ENCODE measurements at regions not wholly inside any gene's neighbourhood (a gene's known extent, or its start where the extent isn't known, plus 50 kb on each side); places are given as distances from the start of the nearest gene placed in this dataset.

GRCh38 chr3:75082845-75083244 lies 468.4 kb upstream of the CNTN3 start:
- H3K14ac ChIP-seq (replicated peaks; ENCODE audit: low read depth, low read length): no peak overlapping the region
- no peak overlapping the region for H4K91ac ChIP-seq (ENCODE audit: insufficient read depth, low read depth, low read length)
- no peaks in the 10 kb centered on the region for H3K79me1 ChIP-seq (ENCODE audit: low read depth in 1 of 2, low read length in 2 of 2)
- H4K5ac ChIP-seq (ENCODE audit: low read depth, low read length): no peak overlapping the region
- no peak overlapping the region for H3K4me3 ChIP-seq (ENCODE audit: insufficient read depth, low read depth, low read length)
- no peaks in the 10 kb centered on the region for H3K27me3 ChIP-seq (ENCODE audit: control insufficient read depth, insufficient read depth, low read length)
- no peak overlapping the region for H3K4me2 ChIP-seq (ENCODE audit: low read depth, low read length)
- no peak overlapping the region for H3K23ac ChIP-seq (ENCODE audit: low read depth, low read length)
- no CpG with 5 or more reads among the region's 4 CpGs for WGBS, 2 experiments (ENCODE audit: extremely low coverage in 2 of 2, insufficient read length in 1 of 2)
- H3K4ac ChIP-seq (ENCODE audit: low read depth, low read length): no peak overlapping the region
- ChIA-PET CTCF (no interaction called here), POLR2A (ENCODE audit: unreplicated experiment) (no interaction called here)
- H3K9me1 ChIP-seq (ENCODE audit: insufficient read depth, low read length): no peaks in the 10 kb centered on the region
- no peak overlapping the region for H2BK5ac ChIP-seq (ENCODE audit: low read depth, low read length, poor library complexity, severe bottlenecking)
- H4K20me1 ChIP-seq (ENCODE audit: insufficient read depth, low read length): no peaks in the 10 kb centered on the region
- H4K8ac ChIP-seq (ENCODE audit: low read depth in 2 of 2, low read length in 2 of 2): no peak overlapping the region
- dilution Hi-C loops (cut with HindIII; ENCODE audit: low sequenced_read_pairs, unreplicated experiment): no loop called here
- no peaks in the 10 kb centered on the region for H3K4me1 ChIP-seq (ENCODE audit: control insufficient read depth, insufficient read depth, low read length)
- in situ Hi-C loops (cut with MboI; ENCODE audit: low sequenced_read_pairs): no loop called here
- no peak overlapping the region for H3K9ac ChIP-seq (ENCODE audit: low read depth, low read length)
- ATAC-seq (ENCODE audit: low read depth) (no peak), DNase-seq (no peak)
- H2AK9ac ChIP-seq (replicated peaks; ENCODE audit: low read depth, low read length, poor library complexity): no peak overlapping the region
- H3K56ac ChIP-seq (ENCODE audit: extremely low read depth, insufficient read depth, low read length): no peak overlapping the region
- no peaks in the 10 kb centered on the region for H3K9me3 ChIP-seq (ENCODE audit: control insufficient read depth, insufficient read depth, low read length)
- no peaks in the 10 kb centered on the region for H3K36me3 ChIP-seq (ENCODE audit: control insufficient read depth, insufficient read depth, low read length)
- no peak overlapping the region for H2AFZ ChIP-seq (replicated peaks; ENCODE audit: low read length, poor library complexity)
- TF ChIP-seq BHLHE40 (IDR thresholded peaks at IDR 0.05; ENCODE audit: low read depth, low read length) (no peak), MAFK (IDR thresholded peaks at IDR 0.05; ENCODE audit: low read depth, low read length) (peak; percentile 73), ELK1 (IDR thresholded peaks at IDR 0.05; ENCODE audit: borderline replicate concordance, low read depth, low read length) (no peak)
- BruUV-seq (replicated peaks): no TSS peak
- H2BK15ac ChIP-seq (ENCODE audit: low read depth, low read length): no peak overlapping the region
- intact Hi-C loops (cut with micrococcal nuclease): no loop called here
- H2BK20ac ChIP-seq (ENCODE audit: low read depth, low read length): no peak overlapping the region
- H2BK120ac ChIP-seq (ENCODE audit: low read depth, low read length): no peak overlapping the region
- no peak overlapping the region for H3K18ac ChIP-seq (ENCODE audit: low read depth, low read length)
- H3K27ac ChIP-seq (ENCODE audit: insufficient read depth, low read length): no peak overlapping the region
- no peak overlapping the region for H2AK5ac ChIP-seq (ENCODE audit: low read depth, low read length)

Data from IMR-90 (cell line).